Activated CD4-positive, alpha-beta T cell treated with anti-CD3 and anti-CD28 coated beads, Interleukin-2, amount 10 ng/mL, durations not matched to agents 7 days and 5 days (primary cell): ENCODE measurements at regions not wholly inside any gene's neighbourhood (a gene's known extent, or its start where the extent isn't known, plus 50 kb on each side); places are given as distances from the start of the nearest gene placed in this dataset.

ENCODE experiments used
- CTCF ChIA-PET: fragments of 350-600 bp; sonication (Branson Sonifier 250); formaldehyde crosslinking; loops from one replicate; lab custom pipeline; 2021; ENCODE audit warnings: antibody characterized with exemption; lab: Charles Lee
- POLR2A ChIA-PET: fragments of 350-600 bp; sonication (Branson Sonifier 250); formaldehyde crosslinking; loops from one replicate; lab custom pipeline; 2021; ENCODE audit warnings: antibody characterized with exemption; lab: Charles Lee
- DNase-seq: peaks from one replicate; pipeline ENCODE4 v3.0.0-alpha.2; 2020
- H3K27ac Mint-ChIP-seq: one replicate; pipeline ENCODE4 v1.8.0; 2021; ENCODE audit warnings: mild to moderate bottlenecking, moderate library complexity, mixed read lengths
- H3K27me3 Mint-ChIP-seq: one replicate; pipeline ENCODE4 v1.8.0; 2021; ENCODE audit warnings: mixed read lengths
- H3K36me3 Mint-ChIP-seq: one replicate; pipeline ENCODE4 v1.8.0; 2021; ENCODE audit warnings: low read depth, mixed read lengths
- H3K4me1 Mint-ChIP-seq: one replicate; pipeline ENCODE4 v1.8.0; 2021; ENCODE audit warnings: mixed read lengths
- H3K4me3 Mint-ChIP-seq: one replicate; pipeline ENCODE4 v1.8.0; 2021; ENCODE audit warnings: mild to moderate bottlenecking, moderate library complexity, mixed read lengths
- H3K9me3 Mint-ChIP-seq: one replicate; pipeline ENCODE4 v1.8.0; 2021; ENCODE audit warnings: mixed read lengths

DNA sequence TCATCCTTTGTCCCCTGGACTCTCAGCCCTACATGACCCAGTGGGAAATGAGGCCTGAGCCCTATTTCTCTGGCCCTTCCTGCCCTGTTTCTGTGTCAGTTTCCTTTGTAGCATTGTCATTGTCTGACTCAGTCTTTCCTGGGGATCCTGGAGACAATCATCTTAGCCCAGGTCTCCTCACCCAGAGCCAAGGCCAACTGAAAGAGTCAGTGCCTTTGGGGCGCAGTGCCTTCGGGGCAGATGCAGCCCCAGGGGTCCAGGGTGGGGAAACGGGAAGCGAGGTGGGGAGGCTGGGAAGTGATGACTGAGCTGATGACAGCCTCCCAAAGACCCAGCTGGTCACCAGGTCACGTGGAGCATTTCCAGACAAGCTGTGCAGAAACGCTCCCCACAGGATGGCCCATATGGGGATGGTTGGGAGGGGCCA, 93.3 kb upstream of the SULF2 start:
- CTCF ChIA-PET, result no interaction called here
- H3K27ac Mint-ChIP-seq, result no peak overlapping the region
- no peaks in the 10 kb centered on the region for H3K4me1 Mint-ChIP-seq
- no peak overlapping the region for H3K4me3 Mint-ChIP-seq
- peaks cover 3% of the 10 kb centered on the region for H3K27me3 Mint-ChIP-seq
- no peaks in the 10 kb centered on the region for H3K9me3 Mint-ChIP-seq
- DNase-seq, result no peak
- POLR2A ChIA-PET, result no interaction called here
- no peaks in the 10 kb centered on the region for H3K36me3 Mint-ChIP-seq

DNA sequence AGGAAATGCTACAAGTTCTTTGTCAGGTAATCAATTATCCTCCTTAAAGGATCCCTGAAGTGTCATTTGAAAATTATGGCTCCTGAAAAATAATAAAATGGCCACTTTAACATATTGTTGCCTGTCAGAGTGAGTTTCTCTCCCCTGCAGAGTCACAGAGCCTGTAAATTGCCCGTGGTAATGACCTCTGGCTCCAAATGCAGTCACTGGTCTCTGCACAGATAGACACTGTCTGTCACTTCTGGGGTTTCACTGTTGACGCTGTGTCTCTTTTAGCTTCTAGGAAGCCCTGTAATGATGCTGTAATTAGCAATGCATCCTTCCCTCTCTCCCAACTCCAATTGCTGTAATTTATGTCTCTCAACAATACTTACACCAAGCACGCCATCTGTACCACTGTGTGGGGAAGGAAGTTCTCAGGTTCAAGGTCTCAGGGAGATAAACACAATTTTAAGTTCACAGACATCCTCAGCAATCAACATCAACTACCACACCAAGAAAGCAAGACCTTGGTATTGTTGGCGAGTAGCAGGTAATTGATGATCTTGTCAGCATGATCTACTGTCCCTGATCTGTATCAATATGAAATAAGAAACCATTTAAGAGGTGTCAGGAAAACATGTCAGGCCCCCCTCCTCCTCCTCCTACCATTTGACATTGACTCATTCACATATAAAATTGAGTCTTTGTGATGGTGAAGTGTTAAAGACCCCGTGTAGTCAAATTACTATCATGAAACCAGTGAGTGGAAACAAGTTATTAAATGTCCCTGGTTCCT, 91.2 kb upstream of the SULF2 start:
- no peak for DNase-seq
- ChIA-PET POLR2A (no interaction called here), CTCF (no interaction called here)
- Mint-ChIP-seq H3K27ac (no peak overlapping the region), H3K4me1 (no peaks in the 10 kb centered on the region), H3K4me3 (no peak overlapping the region), H3K9me3 (no peaks in the 10 kb centered on the region), H3K27me3 (peaks cover 3% of the 10 kb centered on the region), H3K36me3 (no peaks in the 10 kb centered on the region)

DNA sequence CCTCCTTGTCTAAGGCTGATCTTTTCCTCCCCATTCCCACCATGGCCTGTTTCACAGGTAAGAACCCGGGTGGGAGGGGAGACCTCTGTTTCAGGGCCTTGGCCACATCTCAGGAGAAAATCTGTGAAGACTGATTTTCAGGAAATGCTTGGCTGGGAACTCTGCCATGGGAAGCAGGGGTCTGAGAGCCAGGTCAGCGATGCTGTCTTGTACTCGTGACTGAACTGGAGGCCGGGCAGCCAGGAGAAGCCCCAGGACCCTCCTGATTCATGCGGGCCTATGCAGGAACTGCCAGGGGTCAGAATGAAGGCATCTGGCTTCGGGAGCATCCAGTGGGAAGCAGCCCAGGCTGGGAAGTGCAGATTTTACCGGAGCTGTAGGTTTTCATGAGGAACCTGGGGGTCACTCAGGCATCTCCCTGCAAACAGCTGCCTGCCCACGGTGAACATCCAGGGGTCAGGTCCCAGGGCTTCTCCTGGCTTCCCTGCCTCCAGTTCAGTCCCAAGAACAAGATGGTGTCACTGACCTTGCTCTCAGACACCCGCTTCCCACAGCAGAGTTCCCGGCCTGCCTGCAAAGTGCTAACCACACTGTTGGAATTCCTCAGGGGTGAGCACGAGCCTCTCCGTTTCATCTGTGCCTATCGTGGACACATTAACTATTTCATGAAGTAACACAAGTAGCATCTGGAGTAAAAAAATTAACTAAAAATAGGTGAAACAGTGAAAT, 90.2 kb upstream of the SULF2 start:
- H3K4me1 Mint-ChIP-seq, result no peaks in the 10 kb centered on the region

DNA sequence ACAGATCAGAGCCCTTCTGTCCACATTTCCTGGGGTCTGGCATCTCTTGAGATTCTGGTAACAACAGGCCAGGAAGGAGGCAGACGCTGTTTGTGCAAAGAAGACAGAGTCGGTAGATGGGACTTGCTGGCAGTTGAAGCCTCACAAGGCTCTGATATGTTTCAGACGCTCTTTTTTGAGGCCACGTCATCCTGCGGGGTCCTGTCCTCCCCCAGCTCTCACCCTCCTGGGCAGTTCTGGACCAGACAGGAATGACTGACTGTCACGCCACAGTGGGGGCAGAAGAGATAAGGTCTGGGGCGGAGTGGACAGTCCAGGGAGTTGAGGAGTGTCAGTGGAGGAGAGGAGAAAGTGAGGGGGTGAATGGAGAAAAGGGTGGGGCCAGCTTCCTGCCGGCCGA, 87.1 kb upstream of the SULF2 start:
- Mint-ChIP-seq H3K4me1 (no peaks in the 10 kb centered on the region), H3K27me3 (peaks cover 3% of the 10 kb centered on the region), H3K36me3 (no peaks in the 10 kb centered on the region), H3K27ac (no peak overlapping the region), H3K4me3 (no peak overlapping the region), H3K9me3 (no peaks in the 10 kb centered on the region)
- ChIA-PET POLR2A (no interaction called here), CTCF (interaction anchor here (0.6 kb wide), 1 partner anchor 1851 kb away, joined by 3 read pairs; no protein-coding TSS in a partner anchor)
- DNase-seq, result no peak

More for the DNA sequence above, 90.2 kb upstream of the SULF2 start:
- Mint-ChIP-seq H3K27me3 (peaks cover 3% of the 10 kb centered on the region), H3K4me3 (no peak overlapping the region), H3K27ac (no peak overlapping the region), H3K9me3 (no peaks in the 10 kb centered on the region), H3K36me3 (no peaks in the 10 kb centered on the region)
- no peak for DNase-seq
- ChIA-PET POLR2A (no interaction called here), CTCF (no interaction called here)

DNA sequence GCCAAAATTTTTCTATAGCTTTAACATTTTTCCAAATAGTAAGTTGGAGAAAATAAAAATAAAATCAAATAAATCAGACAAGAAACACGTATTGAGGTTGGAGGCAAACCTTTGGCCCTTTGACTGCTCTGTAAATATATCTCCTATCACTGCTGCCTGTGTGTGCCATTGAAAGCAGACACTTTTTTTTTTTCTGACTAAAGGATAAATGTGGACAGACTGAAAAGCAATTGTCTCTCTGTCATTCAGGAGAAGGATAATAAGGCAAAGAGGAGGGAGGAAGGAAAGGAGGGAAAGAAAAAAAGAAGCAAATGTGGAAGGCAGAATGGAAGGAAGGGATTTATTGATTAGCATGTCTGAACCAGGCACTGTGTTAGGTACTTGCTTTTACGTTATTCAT, 85.2 kb upstream of the SULF2 start:
- H3K9me3 Mint-ChIP-seq, result no peaks in the 10 kb centered on the region
- peaks cover 4% of the 10 kb centered on the region for H3K27me3 Mint-ChIP-seq
- no peak overlapping the region for H3K4me3 Mint-ChIP-seq
- no peak for DNase-seq
- H3K36me3 Mint-ChIP-seq, result no peaks in the 10 kb centered on the region
- no peaks in the 10 kb centered on the region for H3K4me1 Mint-ChIP-seq
- ChIA-PET CTCF (interaction anchor here (1.2 kb wide), 1 partner anchor 24 kb away, joined by 6 read pairs; no protein-coding TSS in a partner anchor), POLR2A (no interaction called here)
- H3K27ac Mint-ChIP-seq, result no peak overlapping the region

DNA sequence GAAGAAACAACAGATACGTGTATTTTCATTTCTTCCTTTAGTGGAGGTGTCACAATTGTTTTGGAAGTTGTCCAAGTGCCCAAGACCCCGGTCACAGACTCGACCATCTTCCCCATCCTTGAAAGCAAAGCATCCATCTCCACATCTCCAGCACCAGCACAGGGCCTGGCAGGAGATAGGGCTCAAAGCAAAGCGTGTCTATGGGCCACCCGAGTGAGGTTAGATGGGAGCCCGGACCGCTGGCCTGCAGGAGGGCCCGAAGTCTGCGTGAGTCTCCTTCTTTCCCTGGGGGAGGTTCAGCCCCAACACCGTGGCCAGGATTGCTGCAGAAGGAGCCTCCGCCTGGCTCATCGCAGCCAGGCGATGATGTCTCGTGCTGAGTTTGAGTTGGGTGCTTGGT, 83.5 kb upstream of the SULF2 start:
- Mint-ChIP-seq H3K36me3 (no peaks in the 10 kb centered on the region), H3K4me1 (no peaks in the 10 kb centered on the region), H3K27ac (no peak overlapping the region), H3K4me3 (no peak overlapping the region), H3K9me3 (no peaks in the 10 kb centered on the region), H3K27me3 (peaks cover 9% of the 10 kb centered on the region)
- DNase-seq, result no peak
- CTCF ChIA-PET, result no interaction called here
- POLR2A ChIA-PET, result no interaction called here

DNA sequence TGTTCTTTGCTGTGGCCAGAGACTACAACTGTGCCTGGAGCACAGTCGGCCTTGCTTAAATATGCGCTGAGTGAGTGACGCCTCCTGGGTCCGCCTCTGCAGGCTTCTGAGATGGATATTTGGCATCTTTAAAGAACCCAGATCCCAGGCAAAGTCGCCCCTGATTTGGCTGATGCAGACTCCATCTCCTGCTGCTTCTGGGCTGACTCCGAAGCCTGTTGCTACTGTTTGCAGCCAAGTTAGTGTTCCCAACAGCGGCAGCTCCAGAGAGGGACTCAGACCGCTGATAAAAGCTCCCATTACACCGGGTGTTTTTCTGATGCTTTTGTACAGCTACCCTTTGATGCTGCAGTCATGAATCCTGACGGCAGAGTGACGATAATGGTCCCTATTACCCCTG, 83.0 kb upstream of the SULF2 start:
- no peaks in the 10 kb centered on the region for H3K4me1 Mint-ChIP-seq
- no peaks in the 10 kb centered on the region for H3K36me3 Mint-ChIP-seq
- ChIA-PET POLR2A (no interaction called here), CTCF (no interaction called here)
- DNase-seq, result no peak
- H3K9me3 Mint-ChIP-seq, result no peaks in the 10 kb centered on the region
- H3K27me3 Mint-ChIP-seq, result peaks cover 14% of the 10 kb centered on the region
- H3K4me3 Mint-ChIP-seq, result no peak overlapping the region
- H3K27ac Mint-ChIP-seq, result no peak overlapping the region

DNA sequence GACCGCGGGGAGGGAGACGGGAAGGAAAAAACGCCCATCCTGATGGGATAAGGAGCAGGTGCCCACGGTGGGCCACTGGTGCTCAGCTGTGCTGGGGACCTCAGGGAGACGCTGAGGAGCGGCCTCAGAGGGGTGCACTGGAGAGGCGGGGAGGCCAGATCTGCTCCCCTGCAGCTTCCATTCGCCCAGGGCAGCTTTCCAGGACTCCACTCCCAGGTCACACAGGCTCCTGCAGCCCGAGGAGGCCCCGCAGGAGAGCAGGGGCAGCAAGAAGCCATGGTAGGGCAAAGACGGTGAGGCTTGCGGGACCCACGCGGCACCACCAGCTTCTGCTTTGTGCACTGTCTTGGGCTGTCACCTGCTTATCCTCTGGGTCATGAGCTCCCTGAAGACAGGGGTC, 82.5 kb upstream of the SULF2 start:
- no peaks in the 10 kb centered on the region for H3K4me1 Mint-ChIP-seq
- no peak for DNase-seq
- H3K4me3 Mint-ChIP-seq, result no peak overlapping the region
- H3K27ac Mint-ChIP-seq, result no peak overlapping the region
- no peaks in the 10 kb centered on the region for H3K9me3 Mint-ChIP-seq
- CTCF ChIA-PET, result no interaction called here
- POLR2A ChIA-PET, result no interaction called here
- H3K27me3 Mint-ChIP-seq, result peaks cover 18% of the 10 kb centered on the region
- no peaks in the 10 kb centered on the region for H3K36me3 Mint-ChIP-seq

DNA sequence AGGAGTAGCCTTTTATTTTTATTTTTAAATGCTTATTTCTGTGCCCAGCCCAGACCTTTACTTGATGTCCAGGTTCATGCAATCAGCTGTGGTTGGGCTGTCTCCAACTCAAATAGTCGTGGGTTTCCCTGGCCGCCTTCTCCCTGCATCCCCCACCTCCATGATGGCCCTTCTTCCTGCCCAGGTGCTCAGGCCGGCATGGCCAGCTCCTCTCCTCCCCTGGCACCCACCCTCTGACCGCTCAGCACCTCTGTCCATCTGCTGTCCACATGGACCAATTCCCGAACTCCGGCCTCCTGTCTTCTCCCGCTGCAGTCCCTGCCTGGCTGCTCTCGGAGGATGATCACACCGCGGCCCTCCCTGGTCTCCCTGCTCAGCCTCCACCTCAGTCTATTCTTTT, 81.2 kb upstream of the SULF2 start:
- no peak overlapping the region for H3K4me3 Mint-ChIP-seq
- ChIA-PET POLR2A (no interaction called here), CTCF (no interaction called here)
- H3K9me3 Mint-ChIP-seq, result no peaks in the 10 kb centered on the region
- no peaks in the 10 kb centered on the region for H3K4me1 Mint-ChIP-seq
- H3K36me3 Mint-ChIP-seq, result no peaks in the 10 kb centered on the region
- H3K27me3 Mint-ChIP-seq, result peaks cover 21% of the 10 kb centered on the region
- DNase-seq, result no peak
- no peak overlapping the region for H3K27ac Mint-ChIP-seq

DNA sequence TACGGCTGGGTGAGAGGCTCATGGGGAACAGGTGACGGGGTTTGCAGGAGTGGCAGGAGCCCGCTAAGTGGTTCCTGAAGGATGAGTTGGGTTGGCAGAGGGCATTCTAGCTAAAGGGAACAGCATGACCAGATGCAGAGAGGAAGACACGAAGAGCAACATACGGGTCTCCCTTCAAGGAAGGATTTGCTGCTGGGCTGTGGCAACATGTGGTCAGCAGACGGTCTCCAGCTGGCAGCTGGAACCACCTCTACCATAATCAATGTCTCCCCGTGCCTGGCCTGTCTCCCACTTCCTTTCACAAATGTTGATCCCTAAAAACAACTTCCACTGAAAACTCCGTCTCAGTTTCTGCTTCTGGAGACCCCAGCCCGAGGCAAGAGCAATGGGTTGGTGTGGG, 80.6 kb upstream of the SULF2 start:
- no peaks in the 10 kb centered on the region for H3K4me1 Mint-ChIP-seq
- H3K27me3 Mint-ChIP-seq, result peaks cover 21% of the 10 kb centered on the region
- CTCF ChIA-PET, result no interaction called here
- no peaks in the 10 kb centered on the region for H3K36me3 Mint-ChIP-seq
- POLR2A ChIA-PET, result no interaction called here
- H3K9me3 Mint-ChIP-seq, result no peaks in the 10 kb centered on the region
- H3K27ac Mint-ChIP-seq, result no peak overlapping the region
- no peak overlapping the region for H3K4me3 Mint-ChIP-seq
- DNase-seq, result no peak

DNA sequence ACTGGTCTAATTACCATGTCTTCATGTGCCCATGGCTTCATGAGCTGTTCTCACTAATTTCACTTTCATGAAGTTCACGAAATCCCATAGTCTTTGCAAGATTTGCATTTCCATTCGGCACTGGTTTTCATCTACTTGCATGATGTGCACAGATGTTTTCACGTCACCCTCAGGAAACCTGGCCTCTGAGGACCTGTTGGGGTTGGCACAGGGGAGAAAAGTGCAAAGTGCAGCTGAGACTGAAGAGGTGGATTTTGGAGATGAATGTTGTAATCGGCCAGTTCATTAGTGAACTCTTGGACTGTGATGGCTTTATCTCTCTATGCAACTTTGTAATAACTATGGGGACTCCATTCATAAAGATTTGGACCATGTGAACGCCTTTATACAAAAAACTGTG, 80.2 kb upstream of the SULF2 start:
- POLR2A ChIA-PET, result no interaction called here
- CTCF ChIA-PET, result no interaction called here
- peaks cover 21% of the 10 kb centered on the region for H3K27me3 Mint-ChIP-seq
- H3K27ac Mint-ChIP-seq, result no peak overlapping the region
- no peak for DNase-seq
- H3K4me1 Mint-ChIP-seq, result no peaks in the 10 kb centered on the region
- no peaks in the 10 kb centered on the region for H3K36me3 Mint-ChIP-seq
- H3K9me3 Mint-ChIP-seq, result no peaks in the 10 kb centered on the region
- no peak overlapping the region for H3K4me3 Mint-ChIP-seq

DNA sequence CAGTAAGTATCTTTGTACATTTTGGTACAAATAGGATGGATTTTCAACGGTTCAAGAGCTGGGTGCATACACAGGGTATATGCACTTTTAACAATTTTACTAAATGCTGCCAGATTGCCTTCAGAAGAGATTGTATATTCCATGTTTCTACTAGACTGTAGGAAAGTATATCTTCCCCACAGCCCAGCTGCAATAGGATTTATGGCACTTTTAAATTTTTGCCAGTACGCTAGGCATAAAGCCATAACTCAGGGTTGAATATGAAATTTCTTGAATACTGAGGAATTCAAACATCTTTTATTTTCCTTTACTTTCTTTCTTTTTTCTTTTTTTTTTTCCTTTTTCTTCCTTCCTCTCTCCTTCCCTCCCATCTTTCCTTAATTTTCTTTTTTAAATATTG, 78.7 kb upstream of the SULF2 start:
- CTCF ChIA-PET, result interaction anchor here (1.0 kb wide), 1 partner anchor 9 kb away, joined by 3 read pairs; no protein-coding TSS in a partner anchor

DNA sequence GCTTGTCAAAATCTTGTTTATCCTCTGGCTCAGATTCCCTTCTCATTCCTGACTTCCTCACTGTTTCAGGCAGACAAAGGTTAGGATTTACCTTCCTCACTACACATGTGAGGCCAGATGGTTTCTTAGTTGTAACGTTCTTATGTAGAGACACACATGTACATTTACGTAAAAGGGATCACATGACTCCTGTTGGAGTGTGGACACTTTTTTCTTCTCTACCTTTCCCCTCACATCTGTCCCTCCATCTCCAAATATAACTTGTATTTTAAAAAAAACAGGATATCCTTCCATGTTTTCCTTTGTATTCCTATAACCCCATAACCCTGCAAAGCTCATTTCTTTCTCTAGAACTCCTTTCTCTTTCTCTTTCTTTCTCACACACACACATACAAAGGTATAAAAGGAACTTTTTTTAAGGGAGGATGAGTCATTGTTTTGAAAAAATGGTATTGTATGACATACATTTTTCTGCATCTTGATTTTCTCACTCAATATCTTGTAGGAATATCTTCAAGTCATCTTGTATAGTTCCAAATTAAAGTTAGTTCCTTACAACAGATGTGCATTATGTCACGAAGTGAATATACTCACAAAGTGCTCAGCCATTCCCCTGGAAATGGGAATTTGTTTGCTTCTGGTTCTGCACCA, 78.2 kb upstream of the SULF2 start:
- no peak overlapping the region for H3K27ac Mint-ChIP-seq
- POLR2A ChIA-PET, result no interaction called here
- H3K27me3 Mint-ChIP-seq, result peaks cover 21% of the 10 kb centered on the region
- H3K36me3 Mint-ChIP-seq, result no peaks in the 10 kb centered on the region
- no peak overlapping the region for H3K4me3 Mint-ChIP-seq
- CTCF ChIA-PET, result interaction anchor here (1.0 kb wide), 1 partner anchor 8 kb away, joined by 3 read pairs; no protein-coding TSS in a partner anchor
- H3K4me1 Mint-ChIP-seq, result no peaks in the 10 kb centered on the region
- no peaks in the 10 kb centered on the region for H3K9me3 Mint-ChIP-seq
- DNase-seq, result no peak

More for the DNA sequence above, 78.7 kb upstream of the SULF2 start:
- Mint-ChIP-seq H3K27me3 (peaks cover 21% of the 10 kb centered on the region), H3K4me3 (no peak overlapping the region), H3K9me3 (no peaks in the 10 kb centered on the region), H3K36me3 (no peaks in the 10 kb centered on the region), H3K4me1 (no peaks in the 10 kb centered on the region), H3K27ac (no peak overlapping the region)
- DNase-seq, result no peak
- POLR2A ChIA-PET, result no interaction called here
